A549 (cell line): ENCODE measurements at regions not wholly inside any gene's neighbourhood (a gene's known extent, or its start where the extent isn't known, plus 50 kb on each side); places are given as distances from the start of the nearest gene placed in this dataset.

Source experiments
- ATAC-seq, 2 experiments: fragments of 200-7000 bp in 1 of 2; fragments of >200 bp in 1 of 2; cut with Nextera tagmentation in 1 of 2; cut with Tn5 transposase in 1 of 2; 3 replicates each; pipeline versions ENCODE4 v1.8.0 to v1.9.1; 2018 to 2020; ENCODE audit warnings: mild to moderate bottlenecking in 1 of 2, moderate library complexity in 1 of 2
- CTCF ChIA-PET: fragments of 300-600 bp; sonication (Branson Sonifier 250); formaldehyde crosslinking; extraction: SDS; loops from one replicate; lab custom pipeline; 2021; ENCODE audit warnings: antibody characterized with exemption, inconsistent platforms; lab: Yijun Ruan, JAX
- POLR2A ChIA-PET: fragments of 350-600 bp; formaldehyde crosslinking; extraction: SDS; loops from one replicate; lab custom pipeline; 2021; ENCODE audit warnings: antibody characterized with exemption, inconsistent platforms; lab: Yijun Ruan, JAX
- DNase-seq, 2 experiments: peaks; one replicate each; pipeline versions ENCODE4 v3.0.0 to v3.0.0-alpha.2; 2011 to 2016; ENCODE audit warnings: low read depth in 1 of 2, low spot score in 1 of 2
- FAIRE-seq: peaks from 2 replicates; lab custom pipeline; 2011; peaks lifted over from hg19 to GRCh38; lab: Jason Lieb, UNC
- H3K27ac ChIP-seq, 2 experiments: fragments of >200 bp; sonication (Bioruptor Twin); formaldehyde crosslinking; 3 replicates each; pipeline ENCODE4 v1.5.1; 2016 to 2017
- H3K4me1 ChIP-seq: fragments of >200 bp; sonication (Bioruptor Twin); formaldehyde crosslinking; 3 replicates; pipeline ENCODE4 v1.6.1; 2016
- H3K4me2 ChIP-seq: fragments of >200 bp; sonication (Bioruptor Twin); formaldehyde crosslinking; 3 replicates; pipeline ENCODE4 v1.6.1; 2016
- H3K4me3 ChIP-seq: fragments of >200 bp; sonication (Bioruptor Twin); formaldehyde crosslinking; 3 replicates; pipeline ENCODE4 v1.5.1; 2016
- H3K9me3 ChIP-seq: fragments of >200 bp; sonication (Bioruptor Twin); formaldehyde crosslinking; 3 replicates; pipeline ENCODE4 v1.6.1; 2016
- CBX2 ChIP-seq: fragments of 200-600 bp; sonication (generic); IDR thresholded peaks from 2 replicates; pipeline ENCODE4 v1.6.1; 2016; ENCODE audit warnings: low read depth, mild to moderate bottlenecking, borderline replicate concordance
- CBX8 ChIP-seq: fragments of 200-600 bp; sonication (generic); IDR thresholded peaks from 2 replicates; pipeline ENCODE4 v1.6.1; 2016
- ELK1 ChIP-seq: fragments of 150-350 bp; IDR thresholded peaks from 2 replicates; pipeline ENCODE4 v1.6.1; 2014; ENCODE audit warnings: low read depth, mild to moderate bottlenecking, low read length
- EP300 ChIP-seq, 2 experiments: fragments of >200 bp; sonication (Bioruptor Twin); formaldehyde crosslinking; IDR thresholded peaks; 2 replicates in 1 of 2; 3 replicates in 1 of 2; pipeline ENCODE4 v1.6.1; 2016 to 2017
- FOSL2 ChIP-seq, 2 experiments: fragments of 450-650 bp in 1 of 2; fragments of >200 bp in 1 of 2; sonication (Bioruptor Twin) in 1 of 2; formaldehyde crosslinking; IDR thresholded peaks; 2 replicates each; pipeline versions ENCODE4 v1.5.0 to v1.6.1; 2016 to 2020; ENCODE audit warnings: mild to moderate bottlenecking in 1 of 2, moderate library complexity in 1 of 2
- FOXS1 ChIP-seq: fragments of 250-450 bp; sonication (Bioruptor Pico); IDR thresholded peaks from 2 replicates; pipeline ENCODE4 v1.5.0; 2020; ENCODE audit warnings: mild to moderate bottlenecking, moderate library complexity
- HOXB13 ChIP-seq: fragments of 250-450 bp; sonication (Bioruptor Pico); IDR thresholded peaks from 2 replicates; pipeline ENCODE4 v1.5.0; 2020; ENCODE audit warnings: low read depth, mild to moderate bottlenecking, moderate library complexity
- KDM5A ChIP-seq: fragments of 200-600 bp; sonication (generic); IDR thresholded peaks from 2 replicates; pipeline ENCODE4 v1.6.1; 2016; ENCODE audit warnings: antibody characterized with exemption, mild to moderate bottlenecking
- SMC3 ChIP-seq: fragments of >200 bp; sonication (Bioruptor Twin); formaldehyde crosslinking; IDR thresholded peaks from 3 replicates; pipeline ENCODE4 v1.6.1; 2018; ENCODE audit warnings: inconsistent platforms
- TFCP2L1 ChIP-seq: fragments of 250-450 bp; sonication (Bioruptor Pico); IDR thresholded peaks from 2 replicates; pipeline ENCODE4 v1.5.0; 2021; ENCODE audit warnings: mild to moderate bottlenecking
- WGBS: methylation state at CpG from one replicate; pipeline ENCODE4 v1.1.6; 2017; ENCODE audit errors: missing lambda C conversion rate; 5-methylcytosine and 5-hydroxymethylcytosine counted together
- TF ChIP-seq, protein P1 (sequence below): IDR thresholded peaks from 2 replicates; pipeline ENCODE4 v1.6.1; 2012; ENCODE audit warnings: low read depth, borderline replicate concordance
- TF ChIP-seq, protein P2 (sequence below): fragments of 250-450 bp; sonication (Bioruptor Pico); IDR thresholded peaks from 2 replicates; pipeline ENCODE4 v1.5.0; 2021; ENCODE audit warnings: mild to moderate bottlenecking, moderate library complexity, borderline replicate concordance

DNA sequence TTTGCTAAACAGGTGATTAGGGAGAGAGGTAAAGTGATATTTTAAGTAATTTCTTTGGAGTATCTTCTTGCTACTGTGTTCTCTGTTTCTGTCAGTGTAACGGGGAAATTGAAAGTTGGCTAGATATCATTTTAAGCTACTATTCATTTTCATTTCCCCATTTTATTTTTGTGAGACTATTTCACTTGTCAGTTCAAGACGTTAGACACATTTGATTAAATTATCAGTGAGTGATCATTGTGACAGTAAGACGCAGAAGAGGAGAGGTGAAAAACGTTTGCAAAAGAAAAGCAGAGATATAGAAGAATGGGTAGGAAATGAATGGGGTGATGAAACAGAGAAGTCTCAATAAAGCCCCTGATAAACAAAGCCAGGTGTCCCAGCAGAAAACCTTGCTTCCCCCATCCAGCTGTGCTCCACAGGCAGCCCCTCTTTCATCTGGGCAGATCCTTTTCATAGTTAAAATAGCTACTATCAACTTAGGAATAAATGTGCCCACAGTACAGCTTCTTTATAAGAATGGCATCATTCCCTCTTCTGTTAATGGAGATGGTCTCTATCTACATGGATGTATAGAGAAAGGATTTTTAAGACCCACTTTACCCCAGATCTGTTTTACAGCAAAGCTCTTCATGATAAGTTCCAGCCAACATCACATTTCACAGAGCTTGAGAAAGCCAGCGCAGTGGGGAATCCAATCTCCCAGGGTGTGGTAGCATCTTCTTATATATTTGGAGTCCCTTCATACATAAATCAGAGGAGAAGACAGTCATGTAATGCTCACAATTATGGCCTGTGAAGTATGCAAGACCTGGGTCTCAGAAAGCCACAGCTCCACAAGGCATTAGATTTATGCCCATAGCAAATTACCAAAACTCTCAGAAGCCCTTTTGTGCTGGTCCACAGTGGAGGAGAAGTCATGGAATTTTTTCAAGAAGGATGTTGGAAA lies 138.1 kb upstream of the ITGB1 start:
- H3K4me1 ChIP-seq, result no peaks in the 10 kb centered on the region
- 76% methylated on average over 5 of the region's 5 CpGs for WGBS
- no peak for DNase-seq
- H3K9me3 ChIP-seq, result 0 out of 3 replicates have a peak, but pooled peaks cover 4% of the 10 kb centered on the region
- no peak overlapping the region for H3K4me3 ChIP-seq
- no peak overlapping the region for H3K4me2 ChIP-seq
- FAIRE-seq, result peak; percentile 7
- ATAC-seq, result no peak
- no peak overlapping the region for H3K27ac ChIP-seq
- ChIA-PET POLR2A (no interaction called here), CTCF (interaction anchor here (0.8 to 1.3 kb wide), 3 partner anchors 9 to 86 kb away, joined by 3 read pairs; no protein-coding TSS in a partner anchor)
- TF ChIP-seq, protein P1, sequence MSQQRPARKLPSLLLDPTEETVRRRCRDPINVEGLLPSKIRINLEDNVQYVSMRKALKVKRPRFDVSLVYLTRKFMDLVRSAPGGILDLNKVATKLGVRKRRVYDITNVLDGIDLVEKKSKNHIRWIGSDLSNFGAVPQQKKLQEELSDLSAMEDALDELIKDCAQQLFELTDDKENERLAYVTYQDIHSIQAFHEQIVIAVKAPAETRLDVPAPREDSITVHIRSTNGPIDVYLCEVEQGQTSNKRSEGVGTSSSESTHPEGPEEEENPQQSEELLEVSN, result no peak
- TF ChIP-seq CBX2 (no peak), EP300 (IDR thresholded peaks at IDR 0.05) (no peak), TFCP2L1 (CRISPR knock-in tag) (no peak), FOXS1 (CRISPR knock-in tag) (no peak), SMC3 (no peak), FOSL2 (IDR thresholded peaks at IDR 0.05) (no peak), FOSL2 (CRISPR knock-in tag; IDR thresholded peaks at IDR 0.05) (no peak), CBX8 (no peak), ELK1 (no peak), KDM5A (no peak)
- TF ChIP-seq, protein P2, sequence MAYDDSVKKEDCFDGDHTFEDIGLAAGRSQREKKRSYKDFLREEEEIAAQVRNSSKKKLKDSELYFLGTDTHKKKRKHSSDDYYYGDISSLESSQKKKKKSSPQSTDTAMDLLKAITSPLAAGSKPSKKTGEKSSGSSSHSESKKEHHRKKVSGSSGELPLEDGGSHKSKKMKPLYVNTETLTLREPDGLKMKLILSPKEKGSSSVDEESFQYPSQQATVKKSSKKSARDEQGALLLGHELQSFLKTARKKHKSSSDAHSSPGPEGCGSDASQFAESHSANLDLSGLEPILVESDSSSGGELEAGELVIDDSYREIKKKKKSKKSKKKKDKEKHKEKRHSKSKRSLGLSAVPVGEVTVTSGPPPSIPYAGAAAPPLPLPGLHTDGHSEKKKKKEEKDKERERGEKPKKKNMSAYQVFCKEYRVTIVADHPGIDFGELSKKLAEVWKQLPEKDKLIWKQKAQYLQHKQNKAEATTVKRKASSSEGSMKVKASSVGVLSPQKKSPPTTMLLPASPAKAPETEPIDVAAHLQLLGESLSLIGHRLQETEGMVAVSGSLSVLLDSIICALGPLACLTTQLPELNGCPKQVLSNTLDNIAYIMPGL (CRISPR knock-in tag), result no peak

DNA sequence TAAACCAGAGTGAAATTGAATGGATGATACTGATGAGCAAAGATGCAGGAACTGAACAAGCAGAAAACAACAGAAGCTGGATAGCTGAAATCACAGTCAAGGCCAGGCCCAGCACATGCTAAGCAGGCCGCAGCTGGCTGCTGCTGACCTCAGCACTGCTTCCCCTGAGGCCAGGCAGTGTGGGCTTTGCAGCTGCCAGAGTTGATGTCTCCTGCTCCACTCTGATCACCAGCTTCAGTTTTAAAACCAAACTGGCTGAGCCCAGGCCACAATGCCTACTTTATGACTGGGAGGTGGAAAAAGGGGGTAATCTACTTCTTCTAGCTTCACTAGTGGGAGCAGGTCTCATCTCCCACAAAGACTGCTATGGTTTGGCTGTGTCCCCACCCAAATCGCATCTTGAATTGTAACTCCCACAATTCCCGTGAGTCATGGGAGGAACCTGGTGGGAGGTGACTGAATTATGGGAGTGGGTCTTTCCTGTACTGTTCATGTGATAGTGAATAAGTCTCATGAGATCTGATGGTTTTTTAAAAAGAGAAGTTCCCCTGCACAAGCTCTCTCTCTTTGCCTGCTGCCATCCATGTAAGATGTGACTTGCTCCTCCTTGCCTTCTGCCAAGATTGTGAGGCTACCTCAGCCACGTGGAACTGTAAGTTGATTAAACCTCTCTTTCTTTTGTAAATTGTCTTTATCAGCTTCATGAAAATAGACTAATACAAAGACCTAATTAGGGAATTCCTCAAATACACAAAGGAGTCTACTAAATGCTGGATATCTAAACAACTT lies 136.4 kb upstream of the ITGB1 start:
- no peak for FAIRE-seq
- Histone ChIP-seq H3K9me3 (0 out of 3 replicates have a peak, but pooled peaks cover 4% of the 10 kb centered on the region), H3K4me3 (no peak overlapping the region), H3K4me2 (no peak overlapping the region), H3K27ac (no peak overlapping the region), H3K4me1 (no peaks in the 10 kb centered on the region)
- POLR2A ChIA-PET, result no interaction called here
- CTCF ChIA-PET, result interaction anchor here (1.0 to 3.6 kb wide), 3 partner anchors 10 to 84 kb away, joined by 3 to 11 read pairs (median 3); no protein-coding TSS in a partner anchor
- no peak for ATAC-seq
- TF ChIP-seq KDM5A, result no peak
- no peak for TF ChIP-seq FOSL2 (IDR thresholded peaks at IDR 0.05)
- TF ChIP-seq FOSL2 (CRISPR knock-in tag; IDR thresholded peaks at IDR 0.05), result no peak
- 90% methylated on average over 4 of the region's 4 CpGs for WGBS
- no peak for DNase-seq

DNA sequence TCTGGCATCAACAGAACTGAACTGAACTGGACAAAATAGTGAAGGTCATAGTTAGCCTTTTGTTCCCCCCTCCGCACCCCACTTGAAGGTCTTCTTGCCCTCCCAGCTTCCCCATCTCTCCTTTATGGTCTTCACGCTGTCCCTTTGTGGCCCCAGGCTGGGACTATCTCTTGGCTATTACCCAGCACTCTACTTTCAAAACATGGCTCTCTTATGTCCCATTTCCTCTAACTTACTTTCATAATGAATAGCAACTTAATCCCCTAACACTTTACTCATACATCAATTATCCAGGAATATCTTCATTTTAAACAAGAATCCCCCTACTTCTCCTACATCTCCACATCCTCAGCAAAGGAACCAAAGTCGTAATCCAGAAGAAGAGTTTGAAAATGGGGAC lies 135.3 kb upstream of the ITGB1 start:
- Histone ChIP-seq H3K27ac (no peak overlapping the region), H3K4me1 (no peaks in the 10 kb centered on the region), H3K4me3 (no peak overlapping the region), H3K4me2 (no peak overlapping the region), H3K9me3 (peaks cover 4% of the 10 kb centered on the region; the same call in 1 of the 3 replicates)
- WGBS, result 97% methylated on average over 3 of the region's 3 CpGs
- CTCF ChIA-PET, result interaction anchor here (1.0 to 3.6 kb wide), 3 partner anchors 11 to 82 kb away, joined by 3 to 11 read pairs (median 4); no protein-coding TSS in a partner anchor
- TF ChIP-seq, protein P2 (CRISPR knock-in tag), result no peak
- TF ChIP-seq HOXB13 (CRISPR knock-in tag) (no peak), CBX2 (no peak)
- FAIRE-seq (no peak), DNase-seq (no peak), ATAC-seq (no peak)
- POLR2A ChIA-PET, result no interaction called here
